ENCODE measurements at regions not wholly inside any gene's neighbourhood (a gene's known extent, or its start where the extent isn't known, plus 50 kb on each side); places are given as distances from the start of the nearest gene placed in this dataset.

DNA sequence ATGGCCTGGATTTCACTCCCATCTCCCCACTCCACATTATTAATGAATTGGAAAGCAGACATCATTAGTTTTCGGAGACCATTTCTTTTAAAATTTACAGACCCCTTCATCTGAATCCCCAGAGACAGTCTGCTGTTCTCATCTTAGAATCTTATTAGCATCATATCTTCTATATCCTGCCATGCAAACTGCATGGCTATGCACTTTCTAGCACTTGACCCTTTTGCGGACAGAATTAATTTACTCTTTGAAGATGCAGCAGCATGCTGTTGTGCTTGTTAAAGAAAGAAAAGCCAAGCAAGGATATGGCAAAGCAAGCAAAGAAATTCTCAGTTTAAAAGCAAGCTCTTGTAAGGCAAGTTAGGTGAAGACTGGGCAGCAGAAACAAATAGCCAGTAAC lies 201.2 kb upstream of the PMFBP1 start:
- ATAC-seq (ENCODE audit: low FRiP score) = no peak
- WGBS, 2 donors = 91 to 94% methylated on average over 2 of the region's 2 CpGs
- intact Hi-C loops (cut with DNase I) = no loop called here

DNA sequence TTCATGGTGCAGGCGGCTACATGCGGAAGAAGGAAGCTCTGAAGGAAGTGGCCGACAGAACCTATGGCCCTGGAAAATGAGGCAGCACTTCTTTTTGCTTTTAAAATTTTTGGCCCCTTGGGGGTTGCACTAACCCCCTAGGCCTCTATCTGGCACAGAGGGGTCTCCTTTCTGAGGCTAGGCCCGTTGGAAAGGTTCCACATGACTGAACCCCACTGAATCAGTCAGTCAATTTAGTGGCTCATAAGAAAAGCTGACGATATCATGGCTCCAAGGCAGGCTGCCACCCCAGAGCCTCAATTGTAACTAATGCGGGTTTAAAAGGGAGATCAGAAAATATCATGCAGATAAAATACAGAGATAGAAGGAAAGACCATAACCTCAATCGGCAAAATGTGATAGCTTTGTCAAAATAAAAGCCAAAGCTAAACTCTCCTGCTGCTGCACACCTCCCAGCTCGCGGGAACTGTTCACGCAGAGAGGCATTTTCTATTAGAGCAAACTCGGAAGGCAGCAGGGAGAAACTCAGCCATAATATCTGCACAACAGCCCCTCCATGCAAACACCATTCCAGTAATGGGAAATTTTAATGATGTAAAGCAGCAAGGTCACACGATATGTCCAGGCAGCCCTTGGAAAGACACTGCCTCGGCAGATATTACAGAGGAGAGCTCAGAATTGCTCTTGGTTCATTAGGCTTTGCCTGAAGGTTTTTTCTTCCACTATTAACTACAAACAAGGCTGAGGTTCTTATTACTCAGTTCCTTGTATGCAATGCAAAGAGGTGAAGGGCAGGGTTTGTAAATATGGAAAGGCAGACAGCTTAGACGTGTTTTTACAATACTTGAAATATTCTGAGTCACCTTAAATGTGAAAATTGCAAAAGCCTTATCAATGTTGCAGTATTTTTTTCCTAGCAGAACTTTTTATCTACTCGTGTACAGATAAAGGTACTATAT lies 200.4 kb upstream of the PMFBP1 start:
- Histone ChIP-seq H3K4me3 (ENCODE audit: low read length in 2 of 2) (no peak overlapping the region), H3K4me1 (ENCODE audit: control insufficient read depth in 1 of 2, insufficient read depth in 2 of 2, low read length in 2 of 2) (no peaks in the 10 kb centered on the region), H3K36me3 (ENCODE audit: control insufficient read depth in 1 of 2, insufficient read depth in 2 of 2, low read length in 1 of 2) (no peaks in the 10 kb centered on the region), H3K27ac (ENCODE audit: low read depth in 1 of 2, low read length in 2 of 2) (no peak overlapping the region), H3K27me3 (ENCODE audit: control insufficient read depth in 1 of 2, insufficient read depth in 2 of 2, low read length in 1 of 2) (no peaks in the 10 kb centered on the region), H3K9me3 (ENCODE audit: control insufficient read depth, low read length) (no peaks in the 10 kb centered on the region)
- DNase-seq (no peak), ATAC-seq (ENCODE audit: low FRiP score) (no peak)
- 55 to 56% methylated on average over 15 of the region's 15 CpGs for WGBS, 2 donors
- intact Hi-C loops (cut with DNase I) = no loop called here

More for the DNA sequence above, 201.2 kb upstream of the PMFBP1 start:
- no peak overlapping the region for H3K27ac ChIP-seq (ENCODE audit: low read depth in 1 of 2, low read length in 2 of 2)
- H3K4me1 ChIP-seq (ENCODE audit: control insufficient read depth in 1 of 2, insufficient read depth in 2 of 2, low read length in 2 of 2) = no peaks in the 10 kb centered on the region
- H3K27me3 ChIP-seq (ENCODE audit: control insufficient read depth in 1 of 2, insufficient read depth in 2 of 2, low read length in 1 of 2) = no peaks in the 10 kb centered on the region
- no peak for DNase-seq
- no peaks in the 10 kb centered on the region for H3K9me3 ChIP-seq (ENCODE audit: control insufficient read depth, low read length)
- H3K4me3 ChIP-seq (ENCODE audit: low read length in 2 of 2) = no peak overlapping the region
- no peaks in the 10 kb centered on the region for H3K36me3 ChIP-seq (ENCODE audit: control insufficient read depth in 1 of 2, insufficient read depth in 2 of 2, low read length in 1 of 2)

DNA sequence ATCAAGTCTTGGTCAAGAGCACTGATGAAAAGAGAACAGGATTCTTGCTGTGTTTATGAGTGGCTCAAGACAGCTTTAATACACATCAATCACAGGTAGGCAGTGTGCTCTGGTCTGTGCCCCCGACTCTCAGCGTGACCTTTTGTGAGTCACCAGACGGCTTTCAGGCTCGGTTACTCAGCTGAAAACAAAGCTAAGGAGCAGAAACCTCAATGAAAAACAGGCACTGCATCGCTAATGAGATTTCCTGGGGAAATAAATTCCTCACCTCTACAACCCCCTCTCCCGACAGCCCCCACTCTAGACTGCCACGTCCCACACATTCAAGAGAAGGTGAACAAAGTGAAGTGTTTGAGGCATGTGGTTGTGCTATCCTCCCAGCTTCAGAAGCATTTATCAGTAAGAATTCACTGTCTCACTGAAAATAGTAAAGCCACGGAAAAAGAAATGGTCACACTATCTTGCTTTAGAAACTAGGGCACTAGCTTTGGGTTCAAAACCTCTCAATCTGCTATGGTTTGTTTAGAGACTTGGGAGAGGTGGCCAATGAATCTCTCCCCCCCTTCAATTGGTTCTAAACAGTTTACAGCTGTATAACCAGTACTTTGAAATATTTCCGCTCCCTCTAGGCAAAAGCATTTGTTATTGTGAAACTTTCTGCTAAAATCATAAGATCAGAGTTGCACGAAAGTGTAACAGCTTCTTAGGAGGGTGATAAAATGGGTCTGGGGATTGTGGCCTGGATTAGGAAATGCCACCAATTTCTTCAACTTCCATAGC lies 199.5 kb upstream of the PMFBP1 start:
- intact Hi-C loops (cut with DNase I) = no loop called here
- WGBS, 2 donors = 42 to 46% methylated on average over 10 of the region's 10 CpGs
- ATAC-seq (ENCODE audit: low FRiP score) (no peak), DNase-seq (no peak)
- Histone ChIP-seq H3K9me3 (ENCODE audit: control insufficient read depth, low read length) (no peaks in the 10 kb centered on the region), H3K36me3 (ENCODE audit: control insufficient read depth in 1 of 2, insufficient read depth in 2 of 2, low read length in 1 of 2) (no peaks in the 10 kb centered on the region), H3K27me3 (ENCODE audit: control insufficient read depth in 1 of 2, insufficient read depth in 2 of 2, low read length in 1 of 2) (no peaks in the 10 kb centered on the region), H3K4me1 (ENCODE audit: control insufficient read depth in 1 of 2, insufficient read depth in 2 of 2, low read length in 2 of 2) (no peaks in the 10 kb centered on the region), H3K4me3 (ENCODE audit: low read length in 2 of 2) (no peak overlapping the region), H3K27ac (ENCODE audit: low read depth in 1 of 2, low read length in 2 of 2) (no peak overlapping the region)

DNA sequence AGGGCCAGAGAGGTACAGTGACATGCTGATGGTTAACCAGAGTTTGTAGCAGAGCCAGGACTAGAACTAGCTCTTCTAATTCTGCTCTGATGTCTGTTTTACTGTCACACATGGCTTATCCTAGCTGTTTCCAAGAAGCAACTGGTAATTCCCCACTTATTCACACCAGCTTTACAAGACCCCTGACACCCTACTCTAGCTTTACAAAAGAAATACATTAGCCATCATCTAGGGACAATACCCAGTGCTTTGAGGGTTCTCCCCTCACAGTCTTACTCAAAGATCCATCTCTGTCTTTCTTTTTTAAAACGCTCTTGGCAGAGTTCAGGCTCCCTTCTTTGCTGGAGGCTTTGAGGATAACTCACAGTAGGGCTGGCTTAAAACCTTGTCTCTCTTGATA lies 197.3 kb upstream of the PMFBP1 start:
- DNase-seq (no peak), ATAC-seq (ENCODE audit: low FRiP score) (no peak)
- WGBS, 2 donors = 43 to 50% methylated on average over 1 of the region's 1 CpG
- Histone ChIP-seq H3K36me3 (ENCODE audit: control insufficient read depth in 1 of 2, insufficient read depth in 2 of 2, low read length in 1 of 2) (no peaks in the 10 kb centered on the region), H3K27ac (ENCODE audit: low read depth in 1 of 2, low read length in 2 of 2) (no peak overlapping the region), H3K4me1 (ENCODE audit: control insufficient read depth in 1 of 2, insufficient read depth in 2 of 2, low read length in 2 of 2) (no peaks in the 10 kb centered on the region), H3K9me3 (ENCODE audit: control insufficient read depth, low read length) (no peaks in the 10 kb centered on the region), H3K27me3 (ENCODE audit: control insufficient read depth in 1 of 2, insufficient read depth in 2 of 2, low read length in 1 of 2) (no peaks in the 10 kb centered on the region), H3K4me3 (ENCODE audit: low read length in 2 of 2) (no peak overlapping the region)
- intact Hi-C loops (cut with DNase I) = no loop called here

DNA sequence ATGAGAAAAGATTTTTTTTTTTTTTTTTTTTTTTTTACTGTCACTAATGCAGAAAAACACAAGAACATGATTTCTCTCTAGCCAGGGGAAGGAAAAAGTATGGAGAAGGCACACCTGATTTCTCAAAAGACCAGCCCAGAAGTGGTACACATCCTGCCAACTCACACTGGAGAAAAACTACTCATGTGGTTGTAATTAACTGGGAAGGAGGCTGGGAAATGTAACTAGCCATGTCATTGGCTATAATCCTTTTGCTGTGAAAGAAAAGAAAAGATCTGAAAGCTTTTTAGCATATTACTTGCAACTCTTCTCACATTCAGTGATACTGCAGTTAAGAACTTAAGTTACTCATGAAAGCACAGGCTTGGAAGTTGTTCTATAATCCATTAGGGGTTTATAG lies 195.9 kb upstream of the PMFBP1 start:
- Histone ChIP-seq H3K27ac (ENCODE audit: low read depth in 1 of 2, low read length in 2 of 2) (no peak overlapping the region), H3K27me3 (ENCODE audit: control insufficient read depth in 1 of 2, insufficient read depth in 2 of 2, low read length in 1 of 2) (no peaks in the 10 kb centered on the region), H3K4me1 (ENCODE audit: control insufficient read depth in 1 of 2, insufficient read depth in 2 of 2, low read length in 2 of 2) (no peaks in the 10 kb centered on the region), H3K4me3 (ENCODE audit: low read length in 2 of 2) (no peak overlapping the region), H3K36me3 (ENCODE audit: control insufficient read depth in 1 of 2, insufficient read depth in 2 of 2, low read length in 1 of 2) (no peaks in the 10 kb centered on the region), H3K9me3 (ENCODE audit: control insufficient read depth, low read length) (no peaks in the 10 kb centered on the region)
- no peak for ATAC-seq (ENCODE audit: low FRiP score)
- intact Hi-C loops (cut with DNase I) = no loop called here
- DNase-seq = no peak

DNA sequence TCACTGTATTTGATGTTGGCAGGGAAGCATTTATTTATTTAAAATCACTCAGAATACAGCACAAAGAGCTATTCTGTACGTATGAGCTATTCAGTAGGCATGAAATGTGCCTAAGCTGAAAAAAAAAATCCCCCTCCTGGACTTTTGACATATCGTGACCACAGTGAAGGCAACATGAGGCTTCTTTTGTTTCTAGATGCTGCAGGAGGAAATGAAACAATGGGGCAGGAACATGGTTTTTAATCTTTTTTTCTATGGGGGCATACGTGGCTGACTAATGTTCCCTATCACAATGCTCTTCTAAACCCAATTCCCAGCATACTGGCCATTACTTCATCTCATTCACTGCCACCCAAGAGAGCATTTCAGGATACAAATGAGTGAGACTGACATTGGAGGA lies 191.0 kb upstream of the PMFBP1 start:
- Histone ChIP-seq H3K4me3 (ENCODE audit: low read length in 2 of 2) (no peak overlapping the region), H3K27me3 (ENCODE audit: control insufficient read depth in 1 of 2, insufficient read depth in 2 of 2, low read length in 1 of 2) (no peaks in the 10 kb centered on the region), H3K9me3 (ENCODE audit: control insufficient read depth, low read length) (no peaks in the 10 kb centered on the region), H3K36me3 (ENCODE audit: control insufficient read depth in 1 of 2, insufficient read depth in 2 of 2, low read length in 1 of 2) (no peaks in the 10 kb centered on the region), H3K4me1 (ENCODE audit: control insufficient read depth in 1 of 2, insufficient read depth in 2 of 2, low read length in 2 of 2) (no peaks in the 10 kb centered on the region), H3K27ac (ENCODE audit: low read depth in 1 of 2, low read length in 2 of 2) (no peak overlapping the region)
- 52 to 53% methylated on average over 3 of the region's 3 CpGs for WGBS, 2 donors
- ATAC-seq (ENCODE audit: low FRiP score) (no peak), DNase-seq (no peak)
- intact Hi-C loops (cut with DNase I) = no loop called here

DNA sequence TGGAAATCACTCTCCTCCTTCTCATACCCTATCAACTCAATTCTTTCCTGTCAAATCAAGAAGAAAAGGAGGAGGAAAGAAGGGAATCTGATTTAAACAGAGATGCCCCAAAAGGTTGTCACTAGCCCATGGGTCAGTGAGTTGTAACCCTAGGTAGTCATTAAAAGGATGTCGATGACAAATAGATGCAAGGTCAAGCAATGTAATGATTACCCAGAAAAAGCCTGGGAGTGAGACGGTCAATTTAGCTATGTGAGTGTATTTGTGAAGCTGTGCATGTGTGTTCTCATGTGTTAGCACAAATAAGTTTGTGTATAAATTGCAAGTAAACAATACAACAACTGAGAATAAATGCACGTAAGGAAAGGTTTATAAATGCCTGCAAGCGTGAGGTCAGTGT lies 190.5 kb upstream of the PMFBP1 start:
- Histone ChIP-seq H3K4me1 (ENCODE audit: control insufficient read depth in 1 of 2, insufficient read depth in 2 of 2, low read length in 2 of 2) (no peaks in the 10 kb centered on the region), H3K4me3 (ENCODE audit: low read length in 2 of 2) (no peak overlapping the region), H3K9me3 (ENCODE audit: control insufficient read depth, low read length) (no peaks in the 10 kb centered on the region), H3K36me3 (ENCODE audit: control insufficient read depth in 1 of 2, insufficient read depth in 2 of 2, low read length in 1 of 2) (no peaks in the 10 kb centered on the region), H3K27me3 (ENCODE audit: control insufficient read depth in 1 of 2, insufficient read depth in 2 of 2, low read length in 1 of 2) (no peaks in the 10 kb centered on the region), H3K27ac (ENCODE audit: low read depth in 1 of 2, low read length in 2 of 2) (no peak overlapping the region)
- intact Hi-C loops (cut with DNase I) = no loop called here
- DNase-seq = no peak
- no peak for ATAC-seq (ENCODE audit: low FRiP score)
- WGBS, 2 donors = 74 to 84% methylated on average over 4 of the region's 4 CpGs

DNA sequence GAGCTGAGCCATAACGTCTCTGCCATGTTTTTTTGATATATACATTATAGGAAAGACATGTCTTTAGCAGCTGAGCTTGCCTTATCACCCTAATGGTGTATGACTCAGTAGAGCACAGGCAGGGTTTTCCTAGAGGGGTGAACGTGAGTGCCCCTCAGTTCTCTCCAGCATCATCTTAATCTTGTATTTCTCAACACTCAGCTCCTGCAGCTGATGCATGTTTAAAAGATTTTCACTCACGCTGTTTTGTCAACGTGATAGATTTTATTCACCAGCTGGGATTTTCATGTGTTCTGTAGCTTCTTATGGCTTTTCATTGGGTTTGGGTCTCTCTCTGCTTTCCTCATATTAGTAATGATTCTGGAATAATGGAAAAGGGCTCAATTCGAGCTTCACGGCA lies 186.0 kb upstream of the PMFBP1 start:
- H3K27me3 ChIP-seq (ENCODE audit: control insufficient read depth in 1 of 2, insufficient read depth in 2 of 2, low read length in 1 of 2) = no peaks in the 10 kb centered on the region
- H3K27ac ChIP-seq (ENCODE audit: low read depth in 1 of 2, low read length in 2 of 2) = no peak overlapping the region
- no peaks in the 10 kb centered on the region for H3K9me3 ChIP-seq (ENCODE audit: control insufficient read depth, low read length)
- no peak overlapping the region for H3K4me3 ChIP-seq (ENCODE audit: low read length in 2 of 2)
- H3K36me3 ChIP-seq (ENCODE audit: control insufficient read depth in 1 of 2, insufficient read depth in 2 of 2, low read length in 1 of 2) = no peaks in the 10 kb centered on the region
- DNase-seq = no peak
- ATAC-seq (ENCODE audit: low FRiP score) = no peak
- no peaks in the 10 kb centered on the region for H3K4me1 ChIP-seq (ENCODE audit: control insufficient read depth in 1 of 2, insufficient read depth in 2 of 2, low read length in 2 of 2)
- 65 to 68% methylated on average over 6 of the region's 6 CpGs for WGBS, 2 donors
- intact Hi-C loops (cut with DNase I) = no loop called here

DNA sequence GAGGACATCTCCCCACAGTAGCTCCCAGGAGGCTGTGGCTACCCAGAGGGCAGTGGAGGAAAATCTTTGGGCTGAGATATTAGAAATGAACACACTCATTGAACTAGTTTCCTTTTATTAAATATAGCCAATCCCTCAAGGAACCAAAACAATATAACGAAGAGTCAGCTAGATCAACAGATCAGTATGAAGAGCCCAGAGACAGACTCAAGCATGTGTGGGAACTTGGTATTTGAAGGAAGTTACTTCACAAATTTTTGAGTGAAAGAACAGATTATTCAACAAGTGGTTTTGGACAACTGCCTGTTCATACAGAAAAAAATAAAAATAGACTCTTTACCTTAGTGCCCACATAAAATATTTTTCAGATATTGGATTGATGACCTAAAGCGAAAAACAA lies 183.6 kb upstream of the PMFBP1 start:
- Histone ChIP-seq H3K4me3 (ENCODE audit: low read length in 2 of 2) (no peak overlapping the region), H3K36me3 (ENCODE audit: control insufficient read depth in 1 of 2, insufficient read depth in 2 of 2, low read length in 1 of 2) (no peaks in the 10 kb centered on the region), H3K27ac (ENCODE audit: low read depth in 1 of 2, low read length in 2 of 2) (no peak overlapping the region), H3K27me3 (ENCODE audit: control insufficient read depth in 1 of 2, insufficient read depth in 2 of 2, low read length in 1 of 2) (no peaks in the 10 kb centered on the region), H3K4me1 (ENCODE audit: control insufficient read depth in 1 of 2, insufficient read depth in 2 of 2, low read length in 2 of 2) (no peaks in the 10 kb centered on the region), H3K9me3 (ENCODE audit: control insufficient read depth, low read length) (no peaks in the 10 kb centered on the region)
- DNase-seq (no peak), ATAC-seq (ENCODE audit: low FRiP score) (no peak)
- intact Hi-C loops (cut with DNase I) = no loop called here
- WGBS, 2 donors = 34 to 49% methylated on average over 2 of the region's 2 CpGs

All from aorta (tissue), 5 donors.